GM19455 (cell line): ENCODE measurements at regions not wholly inside any gene's neighbourhood (a gene's known extent, or its start where the extent isn't known, plus 50 kb on each side); places are given as distances from the start of the nearest gene placed in this dataset.
"Not testable (repeated sequence)": the region's sequence is repeated elsewhere in the genome, so short reads cannot be mapped to it uniquely, and the experiment has no call there.

Source experiments
- ATAC-seq: cut with Tn5 transposase; IDR thresholded peaks from one replicate; pipeline ENCODE4 v1.9.1; 2021; ENCODE audit not compliant: unreplicated experiment

DNA sequence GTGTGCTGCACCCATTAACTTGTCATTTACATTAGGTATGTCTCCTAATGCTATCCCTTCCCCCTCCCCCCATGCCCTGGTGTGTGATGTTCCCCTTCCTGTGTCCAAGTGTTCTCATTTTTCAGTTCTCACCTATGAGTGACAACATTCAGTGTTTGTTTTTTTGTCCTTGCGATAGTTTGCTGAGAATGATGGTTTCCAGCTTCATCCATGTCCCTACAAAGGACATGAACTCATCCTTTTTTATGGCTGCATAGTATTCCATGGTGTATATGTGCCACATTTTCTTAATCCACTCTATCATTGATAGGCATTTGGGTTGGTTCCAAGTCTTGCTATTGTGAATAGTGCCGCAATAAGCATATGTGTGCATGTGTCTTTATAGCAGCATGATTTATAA is 316.7 kb downstream of the ACTR3B start:
- ATAC-seq: not testable (repeated sequence)

DNA sequence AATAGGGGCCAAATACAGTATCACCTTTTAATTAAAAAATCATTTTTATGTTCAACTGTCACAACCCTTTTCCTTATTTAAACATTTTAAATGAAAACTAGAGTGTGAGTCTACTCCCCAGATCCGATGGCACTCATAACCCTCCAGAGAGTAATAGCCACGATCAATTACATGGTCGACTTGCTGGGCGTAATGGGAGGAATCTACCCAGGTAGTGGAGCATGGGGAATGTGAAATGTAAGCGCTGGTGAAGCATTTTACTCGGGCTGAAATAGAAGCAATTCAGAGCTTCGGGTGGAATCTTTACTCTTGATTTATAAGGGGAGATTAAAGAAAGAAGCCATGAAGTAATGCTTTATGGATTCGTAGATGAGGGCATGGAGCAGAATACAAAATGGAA is 321.9 kb downstream of the ACTR3B start:
- ATAC-seq: no peak

DNA sequence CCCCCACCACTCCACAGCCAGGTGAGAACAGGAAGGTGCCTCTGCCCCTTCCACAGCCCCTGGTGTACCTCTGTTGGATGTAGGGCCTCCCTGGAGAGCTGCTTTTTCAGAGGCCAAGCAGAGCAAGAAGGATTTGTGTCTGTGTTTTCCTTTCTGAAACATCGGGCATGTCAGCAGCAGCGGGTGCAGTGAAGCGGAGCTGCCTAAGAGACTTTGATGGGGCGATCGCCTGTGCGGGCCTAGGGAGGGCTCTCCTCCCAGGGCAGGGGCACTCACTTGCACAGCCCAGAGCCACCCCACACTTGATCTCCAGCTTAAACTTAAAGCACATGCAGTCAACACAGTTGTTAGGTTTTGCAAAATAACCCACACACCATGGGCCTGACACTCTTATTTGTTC is 324.7 kb downstream of the ACTR3B start:
- ATAC-seq: no peak

DNA sequence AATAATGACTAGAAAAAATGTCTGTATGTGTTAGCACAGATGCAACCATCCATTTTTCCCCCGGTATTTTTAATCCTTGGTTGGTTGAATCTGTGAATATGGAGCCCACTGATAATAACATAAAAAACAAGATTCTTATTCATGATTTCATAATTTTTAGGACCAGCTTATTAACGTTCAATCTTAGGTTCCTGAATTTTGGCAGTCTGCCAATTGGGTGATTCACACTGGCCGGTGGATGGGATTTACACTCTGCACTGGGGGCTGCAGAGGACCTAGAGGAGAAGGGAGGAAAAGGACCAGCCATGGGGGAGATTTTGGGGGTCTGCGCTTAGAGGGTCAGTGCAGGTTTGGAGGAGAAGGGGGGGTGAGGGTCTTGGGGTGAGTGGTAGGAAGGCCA is 327.9 kb downstream of the ACTR3B start:
- ATAC-seq: no peak

DNA sequence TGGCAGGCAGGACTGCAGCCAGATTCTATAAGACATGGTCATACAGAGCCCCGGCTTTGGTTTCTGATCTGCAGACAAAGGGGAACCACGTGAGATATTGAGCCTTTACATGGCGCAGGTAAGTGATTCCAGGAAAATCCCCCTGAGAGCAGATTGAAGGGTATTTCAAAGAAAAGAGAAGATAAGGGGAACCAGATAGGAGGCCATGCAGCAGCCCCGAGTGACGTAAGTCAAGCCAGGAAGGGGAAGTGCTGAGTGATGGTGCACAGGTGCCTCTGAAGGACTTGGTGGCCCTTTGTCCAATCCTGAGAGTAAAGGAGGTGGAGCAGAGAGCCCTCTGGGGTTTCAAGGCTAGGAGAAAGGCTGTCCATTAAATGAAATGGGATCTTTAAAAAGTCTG is 329.0 kb downstream of the ACTR3B start:
- no peak for ATAC-seq

DNA sequence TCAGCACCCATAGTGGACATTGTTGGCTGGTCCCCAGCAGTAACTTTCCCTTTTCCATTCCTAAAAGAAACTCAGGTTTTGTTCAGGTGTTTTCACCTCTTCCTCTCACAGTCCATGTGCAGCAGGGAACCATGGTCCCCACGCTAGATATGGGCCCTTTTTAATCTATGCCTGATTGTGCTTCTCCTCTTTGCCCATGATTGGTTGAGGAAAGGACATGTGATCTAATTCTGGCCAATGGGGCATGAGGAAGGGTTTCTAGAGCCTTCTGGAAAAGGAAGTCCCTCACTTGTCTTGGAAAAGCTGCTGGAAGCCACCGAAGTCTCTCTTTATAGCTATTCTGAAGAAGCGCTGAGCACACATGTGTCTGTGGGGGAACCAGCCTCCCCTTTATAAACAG is 330.7 kb downstream of the ACTR3B start:
- no peak for ATAC-seq

DNA sequence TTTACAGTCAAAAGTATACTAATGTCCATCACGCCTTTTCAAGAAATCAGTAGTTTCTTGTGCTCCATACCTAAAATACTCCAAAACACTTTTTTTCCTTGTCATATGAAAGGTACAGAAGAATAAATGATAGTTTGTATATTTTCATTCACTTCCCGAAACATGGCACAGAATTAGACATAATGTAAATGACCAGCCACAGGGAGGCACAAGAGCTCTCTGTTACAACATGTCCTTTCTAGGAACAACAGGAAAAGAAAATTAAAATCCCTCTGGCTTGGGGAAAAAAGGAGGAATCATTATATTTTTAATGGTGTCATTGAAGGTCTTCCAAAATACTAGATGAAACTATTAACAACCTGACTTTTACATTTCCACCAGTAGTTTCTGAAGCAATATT is 331.2 kb downstream of the ACTR3B start:
- no peak for ATAC-seq

DNA sequence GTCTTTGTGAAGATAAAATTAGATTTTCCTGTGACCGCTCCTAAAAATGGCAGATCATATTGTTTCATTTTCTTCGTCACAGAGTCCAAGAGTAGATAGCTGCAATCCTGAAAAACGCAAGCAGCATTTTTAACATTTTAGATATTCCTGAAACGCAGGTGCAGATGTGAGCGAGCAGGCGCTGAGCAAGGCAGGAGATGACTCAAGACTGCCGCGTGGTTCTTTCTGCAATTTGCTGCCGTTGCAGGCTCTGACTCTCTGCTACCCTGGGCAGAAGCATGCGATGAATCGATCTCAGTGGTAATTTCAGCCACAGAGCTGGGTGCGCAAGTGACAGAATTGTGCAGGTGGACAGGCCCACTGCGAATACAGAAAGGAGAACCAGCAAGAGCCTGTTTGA is 331.9 kb downstream of the ACTR3B start:
- ATAC-seq: no peak

DNA sequence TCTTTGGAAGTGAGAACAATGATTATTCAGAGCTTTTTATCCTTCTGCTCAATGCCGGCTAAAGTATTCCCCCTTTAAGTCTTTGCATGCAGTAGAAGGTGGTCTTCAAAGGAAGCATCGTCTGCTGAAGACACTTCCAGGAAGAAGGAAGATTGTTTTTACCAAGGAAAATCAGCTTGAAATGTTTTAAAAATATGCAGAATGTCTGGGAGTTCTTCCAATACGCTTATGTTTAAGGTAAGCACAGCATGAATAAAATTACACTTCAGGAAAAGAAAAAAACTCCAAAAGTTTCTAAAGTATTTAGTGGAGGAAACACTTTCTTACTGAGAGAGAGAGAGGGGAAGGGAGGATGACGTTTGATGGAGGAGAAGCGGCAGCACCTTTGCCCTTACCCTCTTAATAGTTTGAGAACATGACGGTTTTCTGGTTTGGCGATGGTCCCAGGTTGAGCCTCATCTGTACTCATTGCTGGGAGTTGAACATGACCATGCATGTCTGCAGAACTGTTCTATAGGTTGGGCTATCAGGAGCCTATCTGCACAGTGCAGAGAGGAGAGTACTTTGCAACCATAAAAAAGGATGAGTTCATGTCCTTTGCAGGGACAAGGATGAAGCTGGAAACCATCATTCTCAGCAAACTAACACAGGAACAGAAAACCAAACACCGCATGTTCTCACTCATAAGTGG is 338.1 kb downstream of the ACTR3B start:
- no peak for ATAC-seq

DNA sequence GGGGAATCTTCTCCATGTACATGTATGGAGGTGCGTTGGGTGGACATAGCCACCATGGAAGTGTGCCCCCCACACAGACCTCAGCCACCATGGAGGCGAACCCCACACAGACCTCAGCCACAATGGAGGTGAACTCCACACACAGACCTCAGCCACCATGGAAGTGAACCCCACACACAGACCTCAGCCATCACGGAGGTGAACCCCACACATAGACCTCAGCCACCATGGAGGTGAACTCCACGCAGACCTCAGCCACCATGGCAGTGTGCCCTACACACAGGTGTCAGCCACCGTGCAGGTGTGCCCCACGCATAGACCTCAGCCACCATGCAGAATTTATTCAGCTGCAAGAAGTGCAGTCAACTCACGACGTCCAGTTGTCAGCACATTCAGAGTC is 339.7 kb downstream of the ACTR3B start:
- no peak for ATAC-seq

DNA sequence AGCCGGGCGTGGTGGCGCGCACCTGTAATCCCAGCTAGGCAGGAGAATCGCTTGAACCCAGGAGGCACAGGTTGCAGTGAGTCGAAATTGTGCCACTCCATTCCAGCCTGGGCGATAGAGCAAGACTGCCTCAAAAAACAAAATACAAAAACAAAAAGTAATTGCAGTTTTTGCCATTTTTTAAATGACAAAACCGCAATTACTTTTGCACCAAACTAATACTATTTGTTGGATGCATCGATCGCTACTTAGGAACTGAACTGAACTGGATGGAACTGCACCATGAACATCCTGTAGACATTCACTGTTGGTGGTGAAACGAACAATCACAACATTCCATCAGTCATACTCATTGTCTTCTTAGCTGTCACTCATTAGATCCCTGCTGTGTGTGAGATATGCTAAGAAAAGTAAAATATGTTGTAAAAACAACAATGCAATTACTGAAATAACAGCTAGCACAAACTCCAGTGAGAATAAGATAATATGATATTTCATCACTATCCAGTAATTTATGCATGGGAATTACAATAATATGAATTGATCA is 341.2 kb downstream of the ACTR3B start:
- ATAC-seq: no peak

DNA sequence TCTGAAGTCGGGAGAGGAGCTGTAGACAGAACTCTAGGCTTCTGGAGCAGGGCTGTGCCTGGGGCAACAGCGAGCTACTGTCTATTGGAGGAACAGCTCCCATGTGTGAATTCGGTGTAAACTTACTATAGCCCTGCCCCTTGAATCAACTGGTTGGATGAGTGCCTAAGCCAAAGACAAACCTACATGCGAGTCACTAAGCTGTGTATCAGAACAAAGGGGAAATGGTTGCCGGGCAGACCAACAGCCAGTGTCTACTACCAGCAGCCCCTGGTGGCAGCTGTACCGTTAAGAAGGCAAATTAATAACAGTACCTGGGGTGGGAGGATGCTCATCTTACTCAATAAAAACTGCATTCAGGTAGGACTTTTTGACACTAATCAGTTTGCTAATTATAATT is 343.6 kb downstream of the ACTR3B start:
- no peak for ATAC-seq

DNA sequence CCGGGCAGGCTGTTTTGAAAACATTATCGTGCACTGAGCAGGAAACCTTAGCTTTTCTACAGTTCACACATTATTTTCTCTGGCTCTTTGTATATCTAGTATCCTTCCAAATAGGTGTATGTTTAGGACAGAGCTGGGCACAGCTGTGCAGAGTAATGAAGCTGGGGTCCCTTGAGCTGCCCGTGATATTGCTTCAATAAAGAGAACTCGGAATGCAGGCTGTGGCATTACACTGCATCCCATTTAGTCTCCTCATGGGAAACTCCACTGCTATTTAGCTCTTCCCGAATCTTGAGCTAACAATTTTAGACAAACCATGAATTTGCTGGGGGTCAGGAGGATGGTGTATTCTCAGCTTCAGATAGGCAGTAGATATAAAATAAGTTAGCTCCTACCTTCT is 348.3 kb downstream of the ACTR3B start:
- ATAC-seq: no peak

DNA sequence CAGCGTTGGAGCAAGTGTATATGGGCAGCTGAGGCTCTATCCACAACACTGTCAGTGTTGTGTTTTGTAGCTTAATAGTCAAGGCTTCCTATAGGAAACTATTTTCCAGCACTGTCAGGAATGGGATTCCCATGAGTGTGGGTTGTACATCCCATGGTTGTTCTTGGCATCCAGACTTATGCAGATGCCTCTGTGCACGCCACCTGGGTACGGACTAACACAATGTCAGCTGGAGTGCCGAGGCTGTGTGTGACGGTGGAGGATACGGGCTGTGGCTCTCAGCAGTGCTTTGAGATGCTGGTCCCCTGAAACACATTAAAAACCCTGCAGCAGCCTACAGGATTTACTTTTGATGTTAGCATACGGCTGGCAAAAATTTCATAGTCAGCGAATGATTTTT is 350.0 kb downstream of the ACTR3B start:
- ATAC-seq: no peak

DNA sequence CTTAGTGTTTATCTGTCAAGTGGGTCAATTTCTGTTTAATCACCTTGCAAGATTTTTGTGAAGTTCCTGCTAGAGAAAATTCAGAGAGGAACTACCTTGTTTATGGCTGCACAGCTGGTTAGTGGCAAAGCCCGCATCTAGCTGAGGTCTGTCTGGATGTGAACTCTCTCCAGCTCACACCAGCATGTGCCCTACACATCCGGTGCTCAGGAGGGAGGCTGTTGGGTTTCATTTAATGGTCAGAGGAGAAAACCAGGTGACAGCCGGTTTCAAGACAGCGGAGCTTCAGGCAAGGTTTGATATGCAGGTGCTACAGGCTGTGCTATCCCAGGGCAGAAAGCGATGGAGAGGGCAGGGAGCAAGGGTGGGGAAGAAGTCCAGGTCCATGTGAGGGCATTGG is 351.1 kb downstream of the ACTR3B start:
- ATAC-seq: no peak

DNA sequence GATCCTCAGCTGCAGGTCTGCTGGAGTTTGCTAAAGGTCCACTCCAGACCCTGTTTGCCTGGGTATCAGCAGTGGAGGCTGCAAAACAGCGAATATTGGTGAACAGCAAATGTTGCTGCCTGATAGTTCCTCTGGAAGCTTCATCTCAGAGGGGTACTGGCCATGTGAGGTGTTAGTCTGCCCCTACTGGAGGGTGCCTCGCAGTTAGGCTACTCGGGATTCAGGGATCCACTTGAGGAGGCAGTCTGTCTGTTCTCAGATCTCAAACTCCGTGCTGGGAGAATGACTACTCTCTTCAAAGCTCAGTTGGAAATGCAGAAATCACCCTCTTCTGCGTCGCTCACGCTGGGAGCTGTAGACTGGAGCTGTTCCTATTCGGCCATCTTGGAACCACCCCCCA is 362.7 kb downstream of the ACTR3B start:
- ATAC-seq: not testable (repeated sequence)

DNA sequence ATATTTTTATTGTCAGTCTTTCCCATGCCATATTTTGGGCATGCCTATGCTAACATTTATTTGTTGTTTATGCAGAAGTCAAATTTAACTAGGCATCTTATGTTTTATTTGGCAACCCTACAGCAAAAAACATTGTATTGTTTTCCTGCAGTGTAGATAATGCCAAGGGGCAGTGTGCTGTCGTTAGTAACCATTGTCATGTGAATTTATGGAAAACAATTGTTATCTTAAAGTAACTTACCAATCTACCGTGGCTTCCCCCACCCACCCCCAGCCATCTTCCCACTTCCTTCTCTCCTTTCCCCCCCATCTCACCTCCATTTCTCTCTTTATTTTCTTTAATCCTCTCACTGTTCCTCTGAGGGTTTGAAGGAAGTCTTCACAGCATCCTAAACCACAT is 370.5 kb downstream of the ACTR3B start:
- ATAC-seq: no peak

DNA sequence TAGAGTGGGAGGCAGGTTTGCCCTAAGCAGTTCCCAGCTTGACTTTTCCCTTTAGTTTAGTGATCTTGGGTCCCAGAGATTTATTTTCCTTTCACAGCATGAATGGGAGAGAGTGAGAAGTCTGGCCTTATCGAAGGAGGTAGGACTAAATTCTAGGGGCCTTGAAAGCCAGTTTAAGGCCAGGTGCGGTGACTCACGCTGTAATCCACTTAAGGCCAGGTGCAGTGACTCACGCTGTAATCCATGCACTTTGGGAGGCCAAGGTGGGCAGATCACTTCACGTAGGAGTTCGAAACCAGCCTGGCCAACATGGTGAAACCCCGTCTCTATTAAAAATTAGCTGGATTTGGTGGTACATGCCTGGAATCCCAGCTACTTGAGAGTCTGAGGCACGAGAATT is 392.2 kb downstream of the ACTR3B start:
- ATAC-seq: no peak

DNA sequence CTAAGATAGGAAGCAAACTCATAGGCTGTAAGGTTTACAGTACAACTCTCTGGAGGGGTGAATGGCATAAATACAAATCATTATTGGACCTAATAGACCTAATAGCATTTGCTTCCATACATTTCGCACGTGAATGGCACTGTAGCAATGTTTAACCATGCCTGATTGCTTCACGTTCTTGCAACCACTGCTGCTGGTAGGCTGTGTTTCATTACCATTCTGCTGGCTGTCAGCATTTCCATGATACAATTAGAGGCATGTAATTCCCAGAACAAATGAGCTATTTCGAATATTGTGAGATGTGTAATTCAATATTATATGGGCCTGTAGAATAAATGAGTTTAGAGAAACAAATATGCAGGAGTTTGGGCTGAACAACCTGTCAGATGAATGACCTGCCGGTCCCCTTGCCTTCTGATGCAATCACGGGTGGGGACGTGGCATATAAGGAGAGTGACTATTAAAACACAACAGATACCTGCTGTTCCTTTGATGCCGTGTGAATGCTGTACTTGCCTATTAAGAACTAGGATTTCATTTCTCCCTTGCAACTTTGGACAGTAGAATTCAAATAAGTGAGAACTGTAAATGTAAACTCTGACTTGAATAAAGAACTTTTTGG is 393.4 kb downstream of the ACTR3B start:
- ATAC-seq: no peak

DNA sequence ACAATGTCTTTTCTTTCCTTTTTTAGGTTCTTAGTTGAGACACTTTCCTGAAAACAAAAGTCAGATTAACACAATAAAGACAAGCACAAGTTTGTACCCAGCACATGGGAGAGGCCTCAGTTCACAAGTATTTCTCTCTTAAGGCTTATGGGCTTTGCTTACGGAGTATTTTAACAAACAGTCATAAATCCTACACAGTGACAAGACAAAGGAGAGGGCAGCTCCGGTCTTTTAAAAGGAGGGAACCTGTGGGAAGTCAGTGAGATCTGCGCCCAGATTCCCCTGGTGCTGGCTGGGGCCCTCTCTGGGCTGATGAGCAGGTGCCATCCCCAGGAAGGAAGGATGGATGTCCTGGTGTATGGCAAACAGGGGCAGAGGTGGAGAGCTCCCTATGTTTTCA is 398.6 kb downstream of the ACTR3B start:
- ATAC-seq: no peak

DNA sequence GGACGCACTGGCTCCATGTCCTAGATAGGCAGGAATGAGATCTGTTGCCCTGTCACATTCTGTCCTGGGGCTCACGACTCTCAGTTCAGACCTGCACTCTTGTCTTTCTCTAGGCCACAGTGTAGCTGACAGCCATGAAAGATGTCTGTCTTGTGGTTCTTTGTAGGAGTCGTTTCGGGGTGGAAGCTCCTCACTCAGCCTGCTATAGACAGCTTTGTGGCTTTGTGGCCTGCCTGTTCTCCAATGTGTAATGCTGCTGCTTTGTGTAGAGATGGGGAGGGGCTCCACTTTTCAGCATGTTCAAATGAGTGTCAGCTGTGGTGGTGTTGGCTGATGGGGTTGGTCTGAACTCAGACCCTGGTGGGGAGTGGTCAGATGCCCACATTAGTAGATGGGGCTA is 410.7 kb downstream of the ACTR3B start:
- ATAC-seq: no peak

DNA sequence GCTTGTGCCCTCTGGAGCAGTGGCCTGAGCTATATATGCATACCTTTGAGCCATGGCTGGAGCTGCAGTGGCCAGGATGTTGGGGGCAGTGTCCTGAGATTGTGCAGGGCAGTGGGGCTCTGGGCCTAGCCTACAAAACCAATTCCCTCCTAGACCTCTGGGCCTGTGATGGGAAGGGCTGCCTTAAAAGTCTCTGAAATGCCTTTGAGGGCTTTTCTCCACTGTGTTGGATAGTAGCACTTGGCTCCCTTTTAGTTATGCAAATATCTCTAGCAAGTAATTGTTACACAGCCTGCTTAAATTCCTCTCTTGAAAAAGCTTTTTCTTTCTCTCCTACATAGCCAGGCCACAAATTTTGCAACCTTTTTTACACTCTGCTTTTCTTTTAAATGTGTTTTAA is 426.4 kb downstream of the ACTR3B start:
- ATAC-seq: no peak

DNA sequence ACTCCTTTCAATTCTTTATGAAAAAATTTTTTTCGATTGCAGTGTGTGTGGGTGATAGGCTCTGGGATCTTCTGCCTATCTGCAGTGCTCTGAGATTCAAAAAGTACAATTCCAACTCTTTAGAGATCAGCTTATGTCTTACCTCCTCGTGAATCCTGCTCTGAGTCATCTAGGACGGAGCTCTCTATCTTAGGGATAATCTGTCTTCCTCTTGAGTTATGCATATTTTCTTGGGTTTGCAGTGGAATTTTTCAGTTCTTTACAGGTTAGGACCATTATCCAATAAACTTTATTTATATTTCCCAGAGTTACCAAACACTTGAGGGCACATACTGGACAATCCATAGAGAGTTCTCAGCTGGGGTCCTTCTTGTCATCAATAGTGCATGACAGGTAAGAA is 428.6 kb downstream of the ACTR3B start:
- ATAC-seq: no peak
